Parathyroid adenoma (tissue), 2 donors: ENCODE measurements at regions not wholly inside any gene's neighbourhood (a gene's known extent, or its start where the extent isn't known, plus 50 kb on each side); places are given as distances from the start of the nearest gene placed in this dataset.
A peak's percentile ranks its signal among the peaks of the same experiment; 100 is the strongest.
"Not testable (repeated sequence)": the region's sequence is repeated elsewhere in the genome, so short reads cannot be mapped to it uniquely, and the experiment has no call there.

Source experiments
- H2AFZ ChIP-seq: fragments of 300-600 bp; sonication (generic); one replicate; pipeline ENCODE4 v1.7.0; 2017; ENCODE audit warnings: antibody characterized with exemption, mild to moderate bottlenecking
- H3K27ac ChIP-seq: fragments of 300-600 bp; sonication (generic); one replicate; pipeline ENCODE4 v1.7.0; 2017
- H3K27me3 ChIP-seq: fragments of 300-600 bp; sonication (generic); one replicate; pipeline ENCODE4 v1.7.0; 2017; ENCODE audit warnings: low read length; ENCODE audit not compliant: control insufficient read depth, insufficient read depth
- H3K36me3 ChIP-seq: fragments of 300-600 bp; sonication (generic); one replicate; pipeline ENCODE4 v1.7.0; 2017; ENCODE audit warnings: low read length; ENCODE audit not compliant: control insufficient read depth, insufficient read depth
- H3K4me1 ChIP-seq: fragments of 300-600 bp; sonication (generic); one replicate; pipeline ENCODE4 v1.7.0; 2017; ENCODE audit warnings: control low read depth
- H3K4me2 ChIP-seq: fragments of 300-600 bp; sonication (generic); one replicate; pipeline ENCODE4 v1.7.0; 2017; ENCODE audit warnings: low read length
- H3K4me3 ChIP-seq: fragments of 300-600 bp; sonication (generic); one replicate; pipeline ENCODE4 v1.7.0; 2017; ENCODE audit warnings: low read depth, low read length
- H3K79me2 ChIP-seq: fragments of 300-600 bp; sonication (generic); one replicate; pipeline ENCODE4 v1.7.0; 2017; ENCODE audit warnings: control low read depth
- H3K9ac ChIP-seq: fragments of 300-600 bp; sonication (generic); one replicate; pipeline ENCODE4 v1.7.0; 2017; ENCODE audit warnings: mild to moderate bottlenecking
- H3K9me3 ChIP-seq: fragments of 300-600 bp; sonication (generic); one replicate; pipeline ENCODE4 v1.7.0; 2017; ENCODE audit warnings: low read length; ENCODE audit not compliant: control insufficient read depth
- CTCF ChIP-seq: fragments of 300-600 bp; sonication (generic); IDR thresholded peaks from one replicate; pipeline ENCODE4 v1.7.0; 2017; ENCODE audit warnings: antibody characterized with exemption, mild to moderate bottlenecking
- donor health status: primary hyperparathyroidism.

DNA sequence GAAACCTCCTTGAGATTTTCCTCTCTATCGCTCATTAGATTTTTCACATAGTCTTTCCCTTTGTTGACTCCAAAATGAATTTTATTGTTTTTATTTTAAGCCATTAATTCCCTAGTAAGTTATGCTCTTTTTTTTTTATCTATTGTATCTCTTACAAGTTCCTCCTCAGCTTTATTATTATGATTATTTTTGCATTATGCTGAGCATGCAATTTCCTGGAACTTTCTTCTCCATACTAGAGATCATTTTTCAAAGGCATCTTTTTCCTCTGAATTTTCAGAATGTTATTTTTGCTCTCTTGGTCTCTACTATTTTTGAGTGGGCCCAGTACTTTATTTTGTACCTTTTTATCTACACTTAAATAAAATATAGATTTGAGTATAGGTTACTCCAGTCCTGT lies 376.6 kb upstream of the SEMA6A start:
- Histone ChIP-seq H3K4me3 (no peak overlapping the region), H2AFZ (no peak overlapping the region), H3K79me2 (no peaks in the 10 kb centered on the region), H3K4me2 (no peak overlapping the region), H3K4me1 (no peaks in the 10 kb centered on the region), H3K27me3 (no peaks in the 10 kb centered on the region), H3K9ac (no peak overlapping the region), H3K27ac (no peak overlapping the region), H3K9me3 (no peaks in the 10 kb centered on the region), H3K36me3 (no peaks in the 10 kb centered on the region)
- no peak for TF ChIP-seq CTCF

DNA sequence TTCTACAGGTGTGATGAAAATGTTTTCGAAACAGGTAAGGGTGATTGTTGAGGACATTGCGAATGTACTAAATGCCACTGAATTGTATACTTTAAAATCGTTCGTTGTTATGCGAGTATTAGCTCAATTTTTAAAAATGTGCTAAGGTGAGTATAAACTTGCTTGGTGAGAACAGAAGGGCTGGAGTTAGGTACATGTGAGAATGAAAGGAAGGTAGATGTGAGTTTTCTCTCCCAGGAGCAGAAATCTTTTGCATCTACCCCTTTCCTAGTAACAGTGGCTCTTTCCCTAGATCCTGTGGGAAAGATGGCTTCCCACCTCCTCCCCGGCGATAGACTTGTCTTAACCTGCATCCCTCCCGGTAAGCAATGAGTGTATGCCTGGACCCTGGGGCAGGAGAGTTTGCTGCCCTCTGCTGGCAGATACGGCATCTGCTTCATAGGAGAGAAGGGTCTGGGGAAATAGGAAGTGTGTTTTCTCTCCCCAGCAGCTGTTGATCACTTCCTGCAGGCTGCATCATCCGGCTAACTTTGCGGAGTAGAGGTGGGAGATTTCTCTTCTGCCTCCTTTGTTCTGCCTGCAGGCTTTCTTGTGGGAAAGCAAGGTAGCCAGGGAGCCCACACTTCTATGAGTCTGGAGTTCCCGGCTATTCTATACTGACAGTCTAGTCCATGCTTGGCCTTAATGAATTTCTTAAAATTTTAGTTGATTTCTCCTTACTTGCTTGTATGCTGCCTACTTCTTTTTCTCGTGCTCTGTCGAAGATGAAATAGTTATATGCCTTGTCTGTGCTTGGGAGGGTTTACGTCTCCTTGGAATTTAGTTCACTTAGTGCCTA lies 373.3 kb upstream of the SEMA6A start:
- Histone ChIP-seq H3K9me3 (no peaks in the 10 kb centered on the region), H3K79me2 (no peaks in the 10 kb centered on the region), H3K27ac (no peak overlapping the region), H3K9ac (no peak overlapping the region), H3K4me3 (no peak overlapping the region), H3K36me3 (no peaks in the 10 kb centered on the region), H3K4me2 (no peak overlapping the region), H3K4me1 (no peaks in the 10 kb centered on the region), H3K27me3 (no peaks in the 10 kb centered on the region), H2AFZ (no peak overlapping the region)
- TF ChIP-seq CTCF, result peak; percentile 56

- H3K4me3 ChIP-seq, H3K4me1 ChIP-seq, H2AFZ ChIP-seq, H3K79me2 ChIP-seq, H3K36me3 ChIP-seq, H3K4me2 ChIP-seq, H3K27ac ChIP-seq, H3K9ac ChIP-seq, H3K9me3 ChIP-seq, H3K27me3 ChIP-seq: not testable (repeated sequence)
Measured at GRCh38 chr5:116945613-116946382, 371.2 kb upstream of the SEMA6A start.

- no peak overlapping the region for H3K27ac ChIP-seq
- H3K4me3 ChIP-seq, result no peak overlapping the region
- no peaks in the 10 kb centered on the region for H3K27me3 ChIP-seq
- H3K4me1 ChIP-seq, result no peaks in the 10 kb centered on the region
- no peak overlapping the region for H3K4me2 ChIP-seq
- no peaks in the 10 kb centered on the region for H3K79me2 ChIP-seq
- no peak for TF ChIP-seq CTCF
- no peak overlapping the region for H3K9ac ChIP-seq
- no peaks in the 10 kb centered on the region for H3K36me3 ChIP-seq
- no peaks in the 10 kb centered on the region for H3K9me3 ChIP-seq
- H2AFZ ChIP-seq, result no peak overlapping the region
Measured at GRCh38 chr5:116944183-116944582, 369.6 kb upstream of the SEMA6A start.

GRCh38 chr5:116942622-116943021 lies 368.0 kb upstream of the SEMA6A start:
- Histone ChIP-seq H3K4me2 (no peak overlapping the region), H3K79me2 (no peaks in the 10 kb centered on the region), H3K4me1 (no peaks in the 10 kb centered on the region), H3K36me3 (no peaks in the 10 kb centered on the region), H3K9ac (no peak overlapping the region), H3K27ac (no peak overlapping the region), H3K27me3 (no peaks in the 10 kb centered on the region), H3K4me3 (no peak overlapping the region), H2AFZ (no peak overlapping the region), H3K9me3 (no peaks in the 10 kb centered on the region)
- TF ChIP-seq CTCF, result no peak
